Panc1 (cell line): ENCODE measurements at regions not wholly inside any gene's neighbourhood (a gene's known extent, or its start where the extent isn't known, plus 50 kb on each side); places are given as distances from the start of the nearest gene placed in this dataset.
A peak's percentile ranks its signal among the peaks of the same experiment; 100 is the strongest.

Experiments
- ATAC-seq: fragments of 200-7000 bp; cut with Tn5 transposase; 2 replicates; pipeline ENCODE4 v1.9.1; 2020; ENCODE audit warnings: mild to moderate bottlenecking, moderate library complexity
- BruUV-seq: library from RNA; stranded (reverse); fragments of 400-500 nt; replicated peaks from 2 replicates; lab custom pipeline; 2021; lab: Mats Ljungman, UMichigan
- CTCF ChIA-PET: fragments of 300-600 bp; sonication (Branson Sonifier 250); formaldehyde crosslinking; loops from one replicate; lab custom pipeline; 2022; ENCODE audit warnings: antibody characterized with exemption; lab: Charles Lee
- POLR2A ChIA-PET: fragments of 300-600 bp; sonication (Branson Sonifier 250); formaldehyde crosslinking; loops from one replicate; lab custom pipeline; 2022; ENCODE audit warnings: antibody characterized with exemption; lab: Charles Lee
- DNase-seq: peaks from one replicate; pipeline ENCODE4 v3.0.0-alpha.2; 2010; ENCODE audit warnings: low read depth, low spot score
- H3K27ac ChIP-seq: 2 replicates; pipeline ENCODE4 v1.5.1; 2011; ENCODE audit warnings: mild to moderate bottlenecking, low read length, inconsistent platforms
- H3K27me3 ChIP-seq: fragments of 200-500 bp; sonication (Bioruptor generic); 2 replicates; pipeline ENCODE4 v1.6.0; 2014; ENCODE audit warnings: low read length, inconsistent platforms; ENCODE audit not compliant: control insufficient read depth, insufficient read depth
- H3K36me3 ChIP-seq: fragments of 200-500 bp; sonication (Bioruptor generic); 2 replicates; pipeline ENCODE4 v1.5.1; 2014; ENCODE audit warnings: inconsistent platforms, mild to moderate bottlenecking, low read length, moderate library complexity; ENCODE audit not compliant: control insufficient read depth, insufficient read depth
- H3K4me1 ChIP-seq: 2 replicates; pipeline ENCODE4 v1.5.1; 2011; ENCODE audit warnings: inconsistent platforms, mild to moderate bottlenecking, low read length, moderate library complexity; ENCODE audit not compliant: control insufficient read depth, insufficient read depth
- H3K4me3 ChIP-seq, 2 experiments: 2 replicates each; pipeline ENCODE4 v1.5.1; 2011 to 2012; ENCODE audit warnings: low read depth in 2 of 2, low read length in 2 of 2, mild to moderate bottlenecking in 2 of 2, inconsistent platforms in 1 of 2, moderate library complexity in 1 of 2
- H3K9me3 ChIP-seq: fragments of 200-500 bp; sonication (Bioruptor generic); 2 replicates; pipeline ENCODE4 v1.5.1; 2014; ENCODE audit warnings: low read depth, mild to moderate bottlenecking, inconsistent platforms, low read length, moderate library complexity; ENCODE audit not compliant: control insufficient read depth, insufficient read depth
- POLR2AphosphoS5 ChIP-seq: IDR thresholded peaks from 2 replicates; pipeline ENCODE4 v1.6.1; 2012; ENCODE audit warnings: mild to moderate bottlenecking, low read depth, low read length, moderate library complexity
- SIN3A ChIP-seq: IDR thresholded peaks from 2 replicates; pipeline ENCODE4 v1.6.1; 2012; ENCODE audit warnings: low read depth, mild to moderate bottlenecking, low read length, moderate library complexity, borderline replicate concordance; ENCODE audit not compliant: insufficient read depth
- TCF7L2 ChIP-seq: IDR thresholded peaks from 2 replicates; pipeline ENCODE4 v1.6.1; 2011; ENCODE audit warnings: mild to moderate bottlenecking, low read depth, low read length, inconsistent platforms
- in situ Hi-C: cut with HindIII; loops from 2 replicates; pipeline ENCODE4 v1.10.0; 2016; ENCODE audit warnings: low sequenced_read_pairs, low pct_unique_long_range_greater_than_20kb
- intact Hi-C: fragments of 100-400 bp; cut with micrococcal nuclease; formaldehyde crosslinking; loops from one replicate; pipeline ENCODE4 v1.10.0; 2022; ENCODE audit not compliant: unreplicated experiment
- TF ChIP-seq, protein P1 (sequence below): fragments of 450-650 bp; IDR thresholded peaks from 2 replicates; pipeline ENCODE4 v1.5.1; 2017; ENCODE audit warnings: mild to moderate bottlenecking
- TF ChIP-seq, protein P2 (sequence below), 2 experiments: IDR thresholded peaks; 2 replicates each; pipeline ENCODE4 v1.6.1; 2011 to 2012; ENCODE audit warnings: low read depth in 2 of 2, control low read depth in 1 of 2, low read length in 1 of 2, mild to moderate bottlenecking in 1 of 2, moderate library complexity in 1 of 2; ENCODE audit not compliant: insufficient read depth in 1 of 2

GRCh38 chr10:131724169-131724545, 176.7 kb upstream of the PPP2R2D start:
- CTCF ChIA-PET = interaction anchor here (0.6 kb wide), 1 partner anchor 221 kb away, joined by 3 read pairs; no protein-coding TSS in a partner anchor
- TF ChIP-seq, protein P1, sequence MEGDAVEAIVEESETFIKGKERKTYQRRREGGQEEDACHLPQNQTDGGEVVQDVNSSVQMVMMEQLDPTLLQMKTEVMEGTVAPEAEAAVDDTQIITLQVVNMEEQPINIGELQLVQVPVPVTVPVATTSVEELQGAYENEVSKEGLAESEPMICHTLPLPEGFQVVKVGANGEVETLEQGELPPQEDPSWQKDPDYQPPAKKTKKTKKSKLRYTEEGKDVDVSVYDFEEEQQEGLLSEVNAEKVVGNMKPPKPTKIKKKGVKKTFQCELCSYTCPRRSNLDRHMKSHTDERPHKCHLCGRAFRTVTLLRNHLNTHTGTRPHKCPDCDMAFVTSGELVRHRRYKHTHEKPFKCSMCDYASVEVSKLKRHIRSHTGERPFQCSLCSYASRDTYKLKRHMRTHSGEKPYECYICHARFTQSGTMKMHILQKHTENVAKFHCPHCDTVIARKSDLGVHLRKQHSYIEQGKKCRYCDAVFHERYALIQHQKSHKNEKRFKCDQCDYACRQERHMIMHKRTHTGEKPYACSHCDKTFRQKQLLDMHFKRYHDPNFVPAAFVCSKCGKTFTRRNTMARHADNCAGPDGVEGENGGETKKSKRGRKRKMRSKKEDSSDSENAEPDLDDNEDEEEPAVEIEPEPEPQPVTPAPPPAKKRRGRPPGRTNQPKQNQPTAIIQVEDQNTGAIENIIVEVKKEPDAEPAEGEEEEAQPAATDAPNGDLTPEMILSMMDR = no peak
- TF ChIP-seq POLR2AphosphoS5 (no peak), TCF7L2 (no peak), SIN3A (no peak)
- TF ChIP-seq, protein P2, sequence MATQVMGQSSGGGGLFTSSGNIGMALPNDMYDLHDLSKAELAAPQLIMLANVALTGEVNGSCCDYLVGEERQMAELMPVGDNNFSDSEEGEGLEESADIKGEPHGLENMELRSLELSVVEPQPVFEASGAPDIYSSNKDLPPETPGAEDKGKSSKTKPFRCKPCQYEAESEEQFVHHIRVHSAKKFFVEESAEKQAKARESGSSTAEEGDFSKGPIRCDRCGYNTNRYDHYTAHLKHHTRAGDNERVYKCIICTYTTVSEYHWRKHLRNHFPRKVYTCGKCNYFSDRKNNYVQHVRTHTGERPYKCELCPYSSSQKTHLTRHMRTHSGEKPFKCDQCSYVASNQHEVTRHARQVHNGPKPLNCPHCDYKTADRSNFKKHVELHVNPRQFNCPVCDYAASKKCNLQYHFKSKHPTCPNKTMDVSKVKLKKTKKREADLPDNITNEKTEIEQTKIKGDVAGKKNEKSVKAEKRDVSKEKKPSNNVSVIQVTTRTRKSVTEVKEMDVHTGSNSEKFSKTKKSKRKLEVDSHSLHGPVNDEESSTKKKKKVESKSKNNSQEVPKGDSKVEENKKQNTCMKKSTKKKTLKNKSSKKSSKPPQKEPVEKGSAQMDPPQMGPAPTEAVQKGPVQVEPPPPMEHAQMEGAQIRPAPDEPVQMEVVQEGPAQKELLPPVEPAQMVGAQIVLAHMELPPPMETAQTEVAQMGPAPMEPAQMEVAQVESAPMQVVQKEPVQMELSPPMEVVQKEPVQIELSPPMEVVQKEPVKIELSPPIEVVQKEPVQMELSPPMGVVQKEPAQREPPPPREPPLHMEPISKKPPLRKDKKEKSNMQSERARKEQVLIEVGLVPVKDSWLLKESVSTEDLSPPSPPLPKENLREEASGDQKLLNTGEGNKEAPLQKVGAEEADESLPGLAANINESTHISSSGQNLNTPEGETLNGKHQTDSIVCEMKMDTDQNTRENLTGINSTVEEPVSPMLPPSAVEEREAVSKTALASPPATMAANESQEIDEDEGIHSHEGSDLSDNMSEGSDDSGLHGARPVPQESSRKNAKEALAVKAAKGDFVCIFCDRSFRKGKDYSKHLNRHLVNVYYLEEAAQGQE (IDR thresholded peaks at IDR 0.05; ENCODE audit: insufficient read depth in 1 of 2, low read depth in 2 of 2, low read length in 1 of 2) = no peak
- intact Hi-C loops (no loop called here), in situ Hi-C loops (no loop called here)
- POLR2A ChIA-PET = no interaction called here
- H3K9me3 ChIP-seq = no peaks in the 10 kb centered on the region
- no peaks in the 10 kb centered on the region for H3K36me3 ChIP-seq
- no peak overlapping the region for H3K4me3 ChIP-seq
- no peak overlapping the region for H3K27ac ChIP-seq
- H3K27me3 ChIP-seq = no peaks in the 10 kb centered on the region
- ATAC-seq (no peak), DNase-seq (no peak)
- BruUV-seq = no TSS peak
- no peaks in the 10 kb centered on the region for H3K4me1 ChIP-seq

- TF ChIP-seq, protein P1 = no peak
- TF ChIP-seq, protein P2 (IDR thresholded peaks at IDR 0.05; ENCODE audit: insufficient read depth in 1 of 2, low read depth in 2 of 2, low read length in 1 of 2) = no peak
- no peak for TF ChIP-seq SIN3A
- no peak for TF ChIP-seq POLR2AphosphoS5
- TF ChIP-seq TCF7L2 = no peak
- Histone ChIP-seq H3K4me1 (peaks cover 2% of the 10 kb centered on the region; the same call in 1 of the 2 replicates), H3K36me3 (no peaks in the 10 kb centered on the region), H3K27me3 (no peaks in the 10 kb centered on the region), H3K9me3 (no peaks in the 10 kb centered on the region), H3K27ac (no peak overlapping the region), H3K4me3 (no peak overlapping the region)
- no TSS peak for BruUV-seq
- CTCF ChIA-PET = interaction anchor here (0.6 kb wide), 1 partner anchor 222 kb away, joined by 3 read pairs; no protein-coding TSS in a partner anchor
- in situ Hi-C loops = no loop called here
- DNase-seq = no peak
- intact Hi-C loops = no loop called here
- POLR2A ChIA-PET = no interaction called here
- ATAC-seq = peak; percentile 42; the same call in 1 of the 2 replicates
Observed at GRCh38 chr10:131724891-131725580, 175.8 kb upstream of the PPP2R2D start.
